Breast epithelium (tissue), 4 donors: ENCODE measurements at regions not wholly inside any gene's neighbourhood (a gene's known extent, or its start where the extent isn't known, plus 50 kb on each side); places are given as distances from the start of the nearest gene placed in this dataset.

ENCODE experiments used
- DNase-seq, 2 donors: peaks; one replicate each; pipeline ENCODE4 v3.0.0-alpha.2; 2019; ENCODE audit warnings: low spot score in 2 of 2
- H3K27ac ChIP-seq, 2 donors: fragments of 200-600 bp; sonication (generic) in 1 of 2; one replicate each; pipeline ENCODE4 v1.5.1; 2016 to 2019; ENCODE audit warnings: mild to moderate bottlenecking in 1 of 2
- H3K27me3 ChIP-seq, 2 donors: fragments of 200-600 bp; sonication (generic) in 1 of 2; one replicate each; pipeline versions ENCODE4 v1.5.1 to v1.6.0; 2017 to 2019; ENCODE audit warnings: control low read depth in 1 of 2, mild to moderate bottlenecking in 1 of 2
- H3K36me3 ChIP-seq: fragments of 200-600 bp; one replicate; pipeline ENCODE4 v1.5.1; 2019
- H3K4me1 ChIP-seq, 2 donors: fragments of 200-600 bp; sonication (generic); one replicate each; pipeline ENCODE4 v1.5.1; 2016 to 2019; ENCODE audit warnings: control low read depth in 1 of 2
- H3K4me3 ChIP-seq, 3 donors: fragments of 200-600 bp; sonication (generic); 1 replicate in 2 of 3; 2 replicates in 1 of 3; pipeline ENCODE4 v1.5.1; 2016 to 2019; ENCODE audit warnings: mild to moderate bottlenecking in 3 of 3, moderate library complexity in 2 of 3
- H3K9me3 ChIP-seq, 2 donors: fragments of 200-600 bp; sonication (generic) in 1 of 2; one replicate each; pipeline ENCODE4 v1.5.1; 2016 to 2019; ENCODE audit warnings: control low read depth in 1 of 2
- POLR2A ChIP-seq: fragments of 450-650 bp; IDR thresholded peaks from one replicate; pipeline ENCODE4 v1.6.1; 2016; ENCODE audit warnings: antibody characterized with exemption, mild to moderate bottlenecking, moderate library complexity
- POLR2AphosphoS5 ChIP-seq, 3 donors: sonication (generic); formaldehyde crosslinking; IDR thresholded peaks; one replicate each; pipeline ENCODE4 v1.6.1; 2017; ENCODE audit warnings: antibody characterized with exemption in 3 of 3
- intact Hi-C: fragments of 100-400 bp; cut with DNase I; formaldehyde crosslinking; loops from one replicate; pipeline ENCODE4 v1.15.1; 2023; ENCODE audit warnings: low total_unique reads
- TF ChIP-seq, protein P1 (sequence below), 3 donors: fragments of 450-650 bp; IDR thresholded peaks; one replicate each; pipeline ENCODE4 v1.5.1; 2016 to 2017; ENCODE audit warnings: antibody characterized with exemption in 3 of 3, mild to moderate bottlenecking in 3 of 3, moderate library complexity in 3 of 3

DNA sequence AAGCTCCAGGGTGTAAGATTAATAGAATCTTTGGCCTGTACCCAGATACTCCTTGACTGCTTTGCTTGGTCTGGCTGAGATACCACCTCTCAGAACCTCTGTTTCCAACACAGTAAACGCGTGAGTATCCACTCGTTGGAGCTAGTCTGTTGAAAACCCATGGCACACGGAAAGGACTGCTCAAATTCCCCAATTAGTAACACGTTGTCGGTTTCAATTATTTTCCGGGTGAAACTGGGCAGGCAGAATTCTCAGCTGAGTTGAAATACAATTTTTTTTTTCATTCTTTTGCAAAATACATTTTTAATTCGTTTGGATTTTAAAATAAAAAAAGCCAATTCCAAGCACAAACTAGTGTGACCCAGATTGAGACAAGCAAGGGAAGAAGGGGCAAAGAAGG lies 120.5 kb downstream of the MAF start:
- no peaks in the 10 kb centered on the region for H3K36me3 ChIP-seq
- TF ChIP-seq POLR2A, result no peak
- TF ChIP-seq, protein P1, sequence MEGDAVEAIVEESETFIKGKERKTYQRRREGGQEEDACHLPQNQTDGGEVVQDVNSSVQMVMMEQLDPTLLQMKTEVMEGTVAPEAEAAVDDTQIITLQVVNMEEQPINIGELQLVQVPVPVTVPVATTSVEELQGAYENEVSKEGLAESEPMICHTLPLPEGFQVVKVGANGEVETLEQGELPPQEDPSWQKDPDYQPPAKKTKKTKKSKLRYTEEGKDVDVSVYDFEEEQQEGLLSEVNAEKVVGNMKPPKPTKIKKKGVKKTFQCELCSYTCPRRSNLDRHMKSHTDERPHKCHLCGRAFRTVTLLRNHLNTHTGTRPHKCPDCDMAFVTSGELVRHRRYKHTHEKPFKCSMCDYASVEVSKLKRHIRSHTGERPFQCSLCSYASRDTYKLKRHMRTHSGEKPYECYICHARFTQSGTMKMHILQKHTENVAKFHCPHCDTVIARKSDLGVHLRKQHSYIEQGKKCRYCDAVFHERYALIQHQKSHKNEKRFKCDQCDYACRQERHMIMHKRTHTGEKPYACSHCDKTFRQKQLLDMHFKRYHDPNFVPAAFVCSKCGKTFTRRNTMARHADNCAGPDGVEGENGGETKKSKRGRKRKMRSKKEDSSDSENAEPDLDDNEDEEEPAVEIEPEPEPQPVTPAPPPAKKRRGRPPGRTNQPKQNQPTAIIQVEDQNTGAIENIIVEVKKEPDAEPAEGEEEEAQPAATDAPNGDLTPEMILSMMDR (IDR thresholded peaks at IDR 0.05), result no peak
- TF ChIP-seq POLR2AphosphoS5 (IDR thresholded peaks at IDR 0.05), result no peak
- no peak for DNase-seq
- no peaks in the 10 kb centered on the region for H3K27me3 ChIP-seq
- H3K4me3 ChIP-seq, result no peak overlapping the region
- intact Hi-C loops, result loop anchor here (2.0 kb wide), 1 partner anchor 47 kb away; no protein-coding TSS in a partner anchor
- no peak overlapping the region for H3K27ac ChIP-seq
- H3K9me3 ChIP-seq, result no peaks in the 10 kb centered on the region
- H3K4me1 ChIP-seq, result no peaks in the 10 kb centered on the region

- intact Hi-C loops, result no loop called here
- Histone ChIP-seq H3K9me3 (no peaks in the 10 kb centered on the region), H3K27me3 (no peaks in the 10 kb centered on the region), H3K4me3 (no peak overlapping the region), H3K4me1 (no peaks in the 10 kb centered on the region), H3K27ac (no peak overlapping the region), H3K36me3 (no peaks in the 10 kb centered on the region)
- DNase-seq, result no peak
- TF ChIP-seq POLR2AphosphoS5 (IDR thresholded peaks at IDR 0.05) (no peak), POLR2A (no peak)
- TF ChIP-seq, protein P1 (IDR thresholded peaks at IDR 0.05), result no peak
Observed at GRCh38 chr16:79476580-79476979, 124.0 kb downstream of the MAF start.

DNA sequence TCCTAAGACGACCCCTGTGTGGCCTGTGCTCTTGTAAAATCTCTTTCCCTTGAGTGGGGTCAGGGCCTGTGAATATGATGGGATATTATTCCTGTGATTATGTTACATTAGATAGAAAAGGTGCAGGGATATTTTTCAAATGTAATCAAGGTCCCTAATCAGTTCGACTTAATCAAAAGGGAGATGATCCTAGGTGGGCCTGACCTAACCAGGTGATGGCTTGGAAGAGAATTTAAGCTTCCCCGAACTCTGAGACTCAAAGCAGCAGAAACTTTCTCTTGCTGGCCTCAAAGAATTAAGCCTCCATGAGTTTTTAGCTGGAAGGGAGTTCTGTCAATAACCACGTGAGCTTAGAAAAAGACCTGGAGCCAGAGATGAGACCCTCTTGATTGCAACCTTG lies 124.7 kb downstream of the MAF start:
- Histone ChIP-seq H3K4me3 (no peak overlapping the region), H3K9me3 (no peaks in the 10 kb centered on the region), H3K27me3 (no peaks in the 10 kb centered on the region), H3K36me3 (no peaks in the 10 kb centered on the region), H3K4me1 (no peaks in the 10 kb centered on the region), H3K27ac (no peak overlapping the region)
- no peak for DNase-seq
- TF ChIP-seq, protein P1 (IDR thresholded peaks at IDR 0.05), result no peak
- no peak for TF ChIP-seq POLR2AphosphoS5 (IDR thresholded peaks at IDR 0.05)
- TF ChIP-seq POLR2A, result no peak
- intact Hi-C loops, result no loop called here

DNA sequence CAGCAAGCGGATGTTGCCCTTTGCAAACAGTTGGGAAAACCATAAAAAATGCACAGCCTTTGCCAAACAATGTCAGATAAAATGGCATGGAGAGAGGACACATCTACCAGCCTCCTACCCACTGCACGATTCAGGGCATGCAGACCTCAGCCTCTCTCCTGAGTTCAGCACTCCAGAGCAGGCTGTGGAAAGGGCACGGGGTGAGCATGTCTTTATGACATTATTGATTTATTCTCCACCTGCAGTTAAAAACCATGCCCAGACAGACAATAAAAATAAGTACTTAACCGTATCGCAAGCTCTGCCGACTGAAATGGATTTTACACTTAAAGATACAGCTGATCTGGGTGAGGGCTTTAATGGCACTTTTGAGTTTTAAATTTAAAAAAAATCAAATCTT lies 127.1 kb downstream of the MAF start:
- Histone ChIP-seq H3K4me3 (no peak overlapping the region), H3K36me3 (no peaks in the 10 kb centered on the region), H3K9me3 (no peaks in the 10 kb centered on the region), H3K27ac (no peak overlapping the region), H3K27me3 (no peaks in the 10 kb centered on the region), H3K4me1 (no peaks in the 10 kb centered on the region)
- TF ChIP-seq, protein P1 (IDR thresholded peaks at IDR 0.05), result no peak
- TF ChIP-seq POLR2A (no peak), POLR2AphosphoS5 (IDR thresholded peaks at IDR 0.05) (no peak)
- intact Hi-C loops, result no loop called here
- DNase-seq, result no peak

- Histone ChIP-seq H3K4me3 (no peak overlapping the region), H3K27me3 (no peaks in the 10 kb centered on the region), H3K9me3 (no peaks in the 10 kb centered on the region), H3K4me1 (no peaks in the 10 kb centered on the region), H3K27ac (no peak overlapping the region), H3K36me3 (no peaks in the 10 kb centered on the region)
- TF ChIP-seq POLR2A, result no peak
- TF ChIP-seq POLR2AphosphoS5 (IDR thresholded peaks at IDR 0.05), result no peak
- TF ChIP-seq, protein P1 (IDR thresholded peaks at IDR 0.05), result no peak
- DNase-seq, result no peak
- intact Hi-C loops, result no loop called here
Observed at GRCh38 chr16:79472426-79472825, 128.1 kb downstream of the MAF start.
